ENCODE measurements at regions not wholly inside any gene's neighbourhood (a gene's known extent, or its start where the extent isn't known, plus 50 kb on each side); places are given as distances from the start of the nearest gene placed in this dataset.

DNA sequence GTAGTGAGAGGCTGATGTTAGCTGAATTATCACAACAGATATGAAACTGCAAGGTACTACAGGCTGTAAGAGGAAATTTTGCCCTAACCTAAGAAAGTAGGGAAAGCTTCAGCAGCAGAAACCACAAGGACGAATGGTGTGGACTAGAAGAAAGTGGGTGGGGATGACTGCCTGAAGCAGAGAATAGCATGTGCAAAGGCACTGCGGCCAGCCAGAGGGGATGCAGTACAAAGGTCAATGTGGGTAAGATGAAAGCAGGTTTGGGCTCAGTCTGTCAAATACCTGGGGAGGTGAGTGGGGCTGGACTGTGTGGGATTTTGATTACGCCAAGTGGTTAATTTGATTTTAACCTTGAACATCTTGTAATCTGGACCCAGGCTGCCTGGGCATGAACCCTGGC is 199.3 kb upstream of the GALNT2 start:
- TF ChIP-seq POLR2A (IDR thresholded peaks at IDR 0.05) = no peak
- TF ChIP-seq, protein P1, sequence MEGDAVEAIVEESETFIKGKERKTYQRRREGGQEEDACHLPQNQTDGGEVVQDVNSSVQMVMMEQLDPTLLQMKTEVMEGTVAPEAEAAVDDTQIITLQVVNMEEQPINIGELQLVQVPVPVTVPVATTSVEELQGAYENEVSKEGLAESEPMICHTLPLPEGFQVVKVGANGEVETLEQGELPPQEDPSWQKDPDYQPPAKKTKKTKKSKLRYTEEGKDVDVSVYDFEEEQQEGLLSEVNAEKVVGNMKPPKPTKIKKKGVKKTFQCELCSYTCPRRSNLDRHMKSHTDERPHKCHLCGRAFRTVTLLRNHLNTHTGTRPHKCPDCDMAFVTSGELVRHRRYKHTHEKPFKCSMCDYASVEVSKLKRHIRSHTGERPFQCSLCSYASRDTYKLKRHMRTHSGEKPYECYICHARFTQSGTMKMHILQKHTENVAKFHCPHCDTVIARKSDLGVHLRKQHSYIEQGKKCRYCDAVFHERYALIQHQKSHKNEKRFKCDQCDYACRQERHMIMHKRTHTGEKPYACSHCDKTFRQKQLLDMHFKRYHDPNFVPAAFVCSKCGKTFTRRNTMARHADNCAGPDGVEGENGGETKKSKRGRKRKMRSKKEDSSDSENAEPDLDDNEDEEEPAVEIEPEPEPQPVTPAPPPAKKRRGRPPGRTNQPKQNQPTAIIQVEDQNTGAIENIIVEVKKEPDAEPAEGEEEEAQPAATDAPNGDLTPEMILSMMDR (IDR thresholded peaks at IDR 0.05) = no peak
